Transverse colon (tissue), 3 donors: ENCODE measurements at regions not wholly inside any gene's neighbourhood (a gene's known extent, or its start where the extent isn't known, plus 50 kb on each side); places are given as distances from the start of the nearest gene placed in this dataset.

Experiments used
- EP300 ChIP-seq: sonication (generic); formaldehyde crosslinking; IDR thresholded peaks from one replicate; pipeline ENCODE4 v1.6.1; 2017; ENCODE audit warnings: antibody characterized with exemption, low read depth
- POLR2A ChIP-seq: fragments of 450-650 bp; IDR thresholded peaks from one replicate; pipeline ENCODE4 v1.6.1; 2016; ENCODE audit warnings: antibody characterized with exemption, mild to moderate bottlenecking, moderate library complexity
- TF ChIP-seq, protein P1 (sequence below), 5 experiments: fragments of 200-600 bp in 3 of 5; fragments of 450-650 bp in 2 of 5; sonication (generic) in 3 of 5; IDR thresholded peaks; 1 replicate in 2 of 5; 2 replicates in 3 of 5; pipeline ENCODE4 v1.5.1; 2016 to 2017; ENCODE audit warnings: antibody characterized with exemption in 5 of 5, inconsistent platforms in 3 of 5, mild to moderate bottlenecking in 2 of 5, moderate library complexity in 1 of 5

GRCh38 chr3:124333931-124334640 is 342.2 kb upstream of the ROPN1 start:
- TF ChIP-seq, protein P1, sequence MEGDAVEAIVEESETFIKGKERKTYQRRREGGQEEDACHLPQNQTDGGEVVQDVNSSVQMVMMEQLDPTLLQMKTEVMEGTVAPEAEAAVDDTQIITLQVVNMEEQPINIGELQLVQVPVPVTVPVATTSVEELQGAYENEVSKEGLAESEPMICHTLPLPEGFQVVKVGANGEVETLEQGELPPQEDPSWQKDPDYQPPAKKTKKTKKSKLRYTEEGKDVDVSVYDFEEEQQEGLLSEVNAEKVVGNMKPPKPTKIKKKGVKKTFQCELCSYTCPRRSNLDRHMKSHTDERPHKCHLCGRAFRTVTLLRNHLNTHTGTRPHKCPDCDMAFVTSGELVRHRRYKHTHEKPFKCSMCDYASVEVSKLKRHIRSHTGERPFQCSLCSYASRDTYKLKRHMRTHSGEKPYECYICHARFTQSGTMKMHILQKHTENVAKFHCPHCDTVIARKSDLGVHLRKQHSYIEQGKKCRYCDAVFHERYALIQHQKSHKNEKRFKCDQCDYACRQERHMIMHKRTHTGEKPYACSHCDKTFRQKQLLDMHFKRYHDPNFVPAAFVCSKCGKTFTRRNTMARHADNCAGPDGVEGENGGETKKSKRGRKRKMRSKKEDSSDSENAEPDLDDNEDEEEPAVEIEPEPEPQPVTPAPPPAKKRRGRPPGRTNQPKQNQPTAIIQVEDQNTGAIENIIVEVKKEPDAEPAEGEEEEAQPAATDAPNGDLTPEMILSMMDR (IDR thresholded peaks at IDR 0.05), result no peak
- TF ChIP-seq POLR2A, result no peak
- TF ChIP-seq EP300, result no peak
